Hepatocyte (in vitro differentiated cells): ENCODE measurements at regions not wholly inside any gene's neighbourhood (a gene's known extent, or its start where the extent isn't known, plus 50 kb on each side); places are given as distances from the start of the nearest gene placed in this dataset.

ENCODE experiments used
- EZH2 ChIP-seq: fragments of 200-600 bp; sonication (generic); IDR thresholded peaks from 2 replicates; pipeline ENCODE4 v1.6.1; 2016; ENCODE audit warnings: antibody characterized with exemption, mild to moderate bottlenecking, borderline replicate concordance
- TF ChIP-seq, protein P1 (sequence below): fragments of 200-600 bp; sonication (generic); IDR thresholded peaks from 2 replicates; pipeline ENCODE4 v1.5.1; 2016; ENCODE audit warnings: antibody characterized with exemption, mild to moderate bottlenecking; ENCODE audit not compliant: poor library complexity

DNA sequence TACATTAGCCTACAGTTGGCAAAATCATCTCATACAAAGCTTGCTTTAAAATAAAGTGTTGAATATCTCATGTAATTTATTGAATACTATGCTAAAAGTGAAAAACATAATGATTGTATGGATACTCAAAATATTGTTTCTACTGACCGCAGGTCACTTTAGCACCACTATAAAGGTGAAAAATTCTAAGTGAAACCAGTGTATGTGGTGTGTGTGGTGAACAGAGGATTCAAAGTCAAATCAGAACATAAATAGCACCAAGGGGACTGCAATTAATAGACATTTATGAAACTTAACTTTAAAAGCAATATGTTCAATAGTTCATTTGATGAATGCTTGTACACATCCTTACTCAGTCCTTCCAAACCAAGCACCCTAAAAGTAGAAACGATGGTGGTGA lies 145.8 kb downstream of the AKAIN1 start:
- TF ChIP-seq EZH2, result no peak
- TF ChIP-seq, protein P1, sequence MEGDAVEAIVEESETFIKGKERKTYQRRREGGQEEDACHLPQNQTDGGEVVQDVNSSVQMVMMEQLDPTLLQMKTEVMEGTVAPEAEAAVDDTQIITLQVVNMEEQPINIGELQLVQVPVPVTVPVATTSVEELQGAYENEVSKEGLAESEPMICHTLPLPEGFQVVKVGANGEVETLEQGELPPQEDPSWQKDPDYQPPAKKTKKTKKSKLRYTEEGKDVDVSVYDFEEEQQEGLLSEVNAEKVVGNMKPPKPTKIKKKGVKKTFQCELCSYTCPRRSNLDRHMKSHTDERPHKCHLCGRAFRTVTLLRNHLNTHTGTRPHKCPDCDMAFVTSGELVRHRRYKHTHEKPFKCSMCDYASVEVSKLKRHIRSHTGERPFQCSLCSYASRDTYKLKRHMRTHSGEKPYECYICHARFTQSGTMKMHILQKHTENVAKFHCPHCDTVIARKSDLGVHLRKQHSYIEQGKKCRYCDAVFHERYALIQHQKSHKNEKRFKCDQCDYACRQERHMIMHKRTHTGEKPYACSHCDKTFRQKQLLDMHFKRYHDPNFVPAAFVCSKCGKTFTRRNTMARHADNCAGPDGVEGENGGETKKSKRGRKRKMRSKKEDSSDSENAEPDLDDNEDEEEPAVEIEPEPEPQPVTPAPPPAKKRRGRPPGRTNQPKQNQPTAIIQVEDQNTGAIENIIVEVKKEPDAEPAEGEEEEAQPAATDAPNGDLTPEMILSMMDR, result no peak
